Activated T-helper 1 cell treated with anti-CD3 and anti-CD28 coated beads, Interleukin-2, amount 50 U/mL, for 16 hours (primary cell): ENCODE measurements at regions not wholly inside any gene's neighbourhood (a gene's known extent, or its start where the extent isn't known, plus 50 kb on each side); places are given as distances from the start of the nearest gene placed in this dataset.

Experiments
- DNase-seq, 2 donors: peaks; one replicate each; pipeline ENCODE4 v3.0.0-alpha.2; 2020; ENCODE audit warnings: low read depth in 1 of 2, low spot score in 1 of 2

GRCh38 chrX:45781901-45782553 lies 581.4 kb upstream of the DIPK2B start:
- DNase-seq = no peak

- DNase-seq = no peak
Measured at GRCh38 chrX:45778616-45779015, 577.9 kb upstream of the DIPK2B start.

- DNase-seq = no peak
Measured at GRCh38 chrX:45777366-45777765, 576.7 kb upstream of the DIPK2B start.

GRCh38 chrX:45775468-45775867 lies 574.8 kb upstream of the DIPK2B start:
- no peak for DNase-seq

GRCh38 chrX:45774961-45775360 lies 574.3 kb upstream of the DIPK2B start:
- no peak for DNase-seq

DNA sequence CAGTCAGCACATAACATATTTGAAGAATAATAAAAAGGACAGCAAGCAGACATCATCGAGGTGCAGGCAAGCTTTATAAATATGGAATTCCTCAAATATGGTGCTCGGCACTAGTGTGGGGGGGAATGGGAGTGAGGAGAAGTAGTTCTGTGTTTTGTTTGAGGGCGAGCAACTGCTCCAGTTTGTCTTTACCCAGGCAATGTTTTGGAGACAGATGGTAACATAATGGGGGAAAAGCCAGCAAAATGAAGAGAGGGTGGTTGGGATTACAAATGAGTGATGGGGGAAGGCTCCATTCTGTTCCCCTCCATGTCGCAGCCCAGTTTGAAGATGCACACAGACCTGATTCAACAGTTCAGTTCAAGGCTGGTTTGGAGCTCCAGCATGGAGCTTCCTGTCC lies 572.9 kb upstream of the DIPK2B start:
- DNase-seq = no peak

GRCh38 chrX:45771560-45772340 lies 571.1 kb upstream of the DIPK2B start:
- peak in 1 of 2 donors; percentile 7 for DNase-seq

GRCh38 chrX:45771114-45771513 lies 570.4 kb upstream of the DIPK2B start:
- DNase-seq = no peak

DNA sequence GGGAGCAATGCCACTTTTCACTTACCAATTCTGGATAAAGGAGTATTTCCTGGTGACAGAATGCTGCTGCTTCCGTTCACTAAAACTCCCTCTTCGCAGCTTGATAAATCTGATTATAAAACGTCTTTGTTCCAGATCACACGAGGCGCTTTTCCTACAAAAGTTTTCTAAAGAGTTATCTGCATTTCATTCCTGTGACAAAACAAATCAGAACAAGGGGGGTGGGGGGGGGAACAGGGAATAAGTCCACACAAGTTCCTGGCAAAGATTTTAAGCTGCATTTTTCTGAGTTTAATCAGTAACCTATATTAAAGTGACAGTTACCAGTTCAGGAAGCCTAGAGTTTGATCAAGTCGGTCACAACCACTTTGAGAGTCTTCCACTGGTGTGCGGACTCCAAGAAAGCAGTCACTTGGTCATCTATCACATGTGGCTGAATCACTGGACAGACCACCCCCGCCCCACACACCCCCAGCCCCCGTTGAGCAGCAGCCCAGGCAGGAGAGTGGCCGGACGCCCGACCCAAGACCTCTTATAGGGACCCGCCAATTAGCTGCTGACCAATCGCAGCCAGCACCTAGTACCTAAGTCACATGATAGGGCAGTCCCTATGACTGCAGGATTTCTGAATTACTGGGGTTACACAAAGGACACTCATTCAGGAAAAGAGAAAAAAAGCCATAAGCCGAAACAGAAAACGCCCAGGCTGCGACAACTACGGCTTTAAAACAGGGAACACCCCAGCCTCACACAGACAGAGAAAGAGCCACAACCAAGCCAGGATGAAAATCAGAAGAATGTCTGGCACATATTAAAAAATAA lies 569.3 kb upstream of the DIPK2B start:
- no peak for DNase-seq

- no peak for DNase-seq
Measured at GRCh38 chrX:45768666-45769236, 568.1 kb upstream of the DIPK2B start.

DNA sequence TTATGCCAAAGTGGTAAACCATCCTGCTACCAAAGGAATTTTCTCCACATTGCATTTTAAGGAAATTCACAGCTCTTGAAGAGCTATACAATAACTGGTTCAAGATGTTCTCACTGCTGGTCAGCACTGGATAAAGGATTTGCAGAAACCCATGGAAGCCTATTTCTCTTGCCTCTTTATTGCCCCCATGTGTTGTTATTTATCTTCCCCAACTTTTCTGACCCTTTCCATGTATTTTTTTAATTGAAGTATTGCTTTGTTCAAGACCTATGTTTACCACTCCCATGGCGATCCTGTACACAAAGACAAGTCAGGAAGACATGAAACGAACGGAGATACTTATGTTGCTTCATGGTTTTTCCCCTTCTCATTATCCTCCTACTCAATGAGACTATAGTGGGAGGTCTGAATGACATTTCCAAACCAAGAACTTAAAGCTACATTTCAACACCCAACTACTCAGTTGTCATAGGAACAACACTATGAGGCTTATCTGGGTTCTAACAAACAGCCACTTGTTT lies 566.4 kb upstream of the DIPK2B start:
- no peak for DNase-seq

DNA sequence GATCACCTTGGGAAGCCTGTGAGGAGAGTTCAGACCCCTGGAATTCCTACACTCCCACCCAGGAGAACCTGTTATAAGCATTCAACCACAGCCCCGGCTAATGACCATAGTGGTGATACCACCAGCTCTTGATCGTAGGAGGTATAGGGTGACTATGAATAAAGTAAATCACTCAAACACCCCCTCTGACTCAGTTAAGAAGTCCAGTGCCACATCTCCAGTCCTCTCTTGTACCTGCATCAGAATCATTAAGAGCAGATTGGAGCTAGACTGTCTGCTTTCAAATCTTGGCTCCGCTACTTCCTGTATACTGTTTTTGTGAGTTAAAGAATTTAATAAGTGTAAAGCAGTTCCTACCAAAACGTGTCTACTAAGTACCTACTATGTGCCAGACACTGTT lies 565.1 kb upstream of the DIPK2B start:
- no peak for DNase-seq

GRCh38 chrX:45765281-45765680 lies 564.6 kb upstream of the DIPK2B start:
- no peak for DNase-seq

- DNase-seq = no peak
Measured at GRCh38 chrX:45762699-45763647, 562.3 kb upstream of the DIPK2B start.

DNA sequence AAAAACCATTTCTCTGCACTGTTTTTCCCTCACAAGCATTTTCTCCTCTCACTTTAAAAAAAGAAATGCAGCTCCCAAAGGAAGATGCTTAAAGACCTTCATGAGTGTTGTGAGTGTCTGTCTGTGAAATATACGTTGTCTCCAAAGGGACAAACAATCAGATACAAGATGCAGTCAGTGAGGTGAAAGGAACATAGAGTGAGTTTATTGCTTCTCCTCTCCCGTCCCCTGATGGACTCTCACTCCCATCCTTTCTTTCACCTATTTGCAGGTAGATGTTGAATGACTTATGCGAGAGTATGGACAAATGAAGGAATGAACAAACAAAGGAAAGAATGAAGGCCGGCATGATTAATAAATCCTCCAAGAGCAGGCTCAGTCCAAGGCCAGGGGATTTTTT lies 561.2 kb upstream of the DIPK2B start:
- DNase-seq = no peak

- no peak for DNase-seq
Measured at GRCh38 chrX:45760187-45760742, 559.6 kb upstream of the DIPK2B start.

- DNase-seq = no peak
Measured at GRCh38 chrX:45758738-45759397, 558.2 kb upstream of the DIPK2B start.

GRCh38 chrX:45758319-45758718 lies 557.6 kb upstream of the DIPK2B start:
- DNase-seq = no peak

- DNase-seq = no peak
Measured at GRCh38 chrX:45757272-45757671, 556.6 kb upstream of the DIPK2B start.
